ENCODE measurements at regions not wholly inside any gene's neighbourhood (a gene's known extent, or its start where the extent isn't known, plus 50 kb on each side); places are given as distances from the start of the nearest gene placed in this dataset.

GRCh38 chr15:70376929-70377691, 279.4 kb upstream of the TLE3 start:
- peak; percentile 29; the same call in 1 of the 2 replicates for TF ChIP-seq TAF1 (IDR thresholded peaks at IDR 0.05; ENCODE audit: borderline replicate concordance, insufficient read depth, low read length)
- no peak for TF ChIP-seq POLR2AphosphoS5 (IDR thresholded peaks at IDR 0.05; ENCODE audit: low read depth, low read length)
- peak in 1 of 2 experiments; percentile 61; a peak in 1 of 4 replicates for TF ChIP-seq REST (IDR thresholded peaks at IDR 0.05; ENCODE audit: insufficient read depth in 1 of 2, low read depth in 2 of 2, low read length in 2 of 2)
